ENCODE measurements at regions not wholly inside any gene's neighbourhood (a gene's known extent, or its start where the extent isn't known, plus 50 kb on each side); places are given as distances from the start of the nearest gene placed in this dataset.

DNA sequence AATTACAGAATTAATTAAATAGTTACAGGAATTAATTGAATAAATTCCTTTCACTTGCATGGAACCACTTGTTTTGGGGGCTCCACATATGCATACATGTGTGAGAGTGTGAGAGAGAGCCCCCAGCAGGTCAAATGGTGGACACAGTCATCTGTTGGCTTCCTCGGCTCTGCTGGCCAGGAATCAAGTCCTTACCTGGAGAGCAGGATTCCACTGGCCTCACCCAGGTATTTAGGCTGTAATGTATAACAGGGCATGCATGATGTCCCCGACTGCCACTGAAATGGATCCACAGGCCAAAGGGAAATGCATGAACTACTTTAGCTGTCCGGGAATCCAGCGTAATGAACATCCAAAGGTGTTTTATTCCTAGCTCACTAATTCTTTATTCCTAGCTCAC, 139.7 kb upstream of the SMAD3 start (continued):
- TF ChIP-seq SP2 (IDR thresholded peaks at IDR 0.05; ENCODE audit: low read length), result no peak
- TF ChIP-seq CBX8 (IDR thresholded peaks at IDR 0.05; ENCODE audit: borderline replicate concordance, low read depth, low read length), result no peak
- no peak for TF ChIP-seq CTCF (IDR thresholded peaks at IDR 0.05; ENCODE audit: control extremely low read depth in 1 of 3, insufficient read depth in 1 of 3, low read depth in 1 of 3, low read length in 3 of 3)
- no peak for TF ChIP-seq SUZ12 (IDR thresholded peaks at IDR 0.05; ENCODE audit: low read length)
